ENCODE measurements at regions not wholly inside any gene's neighbourhood (a gene's known extent, or its start where the extent isn't known, plus 50 kb on each side); places are given as distances from the start of the nearest gene placed in this dataset.

- ATAC-seq: no peak
- no peak for TF ChIP-seq ELF1 (CRISPR knock-in tag; IDR thresholded peaks at IDR 0.05)
- no peak for TF ChIP-seq CENPX (CRISPR knock-in tag; IDR thresholded peaks at IDR 0.05)
- TF ChIP-seq NFRKB (IDR thresholded peaks at IDR 0.05): no peak
- TF ChIP-seq XRCC5 (optimal IDR thresholded peaks at IDR 0.05; ENCODE audit: low read length): no peak
- TF ChIP-seq SRSF1 (optimal IDR thresholded peaks at IDR 0.05; ENCODE audit: low read depth, low read length): no peak
- no peak for TF ChIP-seq ZNF737 (CRISPR knock-in tag; IDR thresholded peaks at IDR 0.05; ENCODE audit: borderline replicate concordance)
- TF ChIP-seq MAFK (conservative IDR thresholded peaks at IDR 0.05 in 1 of 2, IDR thresholded peaks at IDR 0.05 in 1 of 2; ENCODE audit: low read length in 2 of 2): no peak
- no peak for TF ChIP-seq ZNF33B (CRISPR knock-in tag; IDR thresholded peaks at IDR 0.05)
- TF ChIP-seq ATF7-NPFF (CRISPR knock-in tag; IDR thresholded peaks at IDR 0.05; ENCODE audit: low read depth): no peak
- CTCF ChIA-PET (ENCODE audit: low intra/inter-chr PET ratio, low total read pairs): no interaction called here
Observed at GRCh38 chr4:101670897-101671296, 119.6 kb upstream of the BANK1 start.

GRCh38 chr4:101670370-101670769 lies 120.2 kb upstream of the BANK1 start:
- Histone ChIP-seq H3K79me2 (ENCODE audit: insufficient read depth, low read length) (no peaks in the 10 kb centered on the region), H4K20me1 (ENCODE audit: insufficient read depth, low read length) (no peaks in the 10 kb centered on the region), H3K9ac (ENCODE audit: insufficient read depth, low read depth, low read length) (no peak overlapping the region), H3K27me3 (ENCODE audit: control insufficient read depth in 1 of 2, insufficient read depth in 2 of 2, low read length in 2 of 2) (no peaks in the 10 kb centered on the region), H3K27ac (ENCODE audit: extremely low read length, insufficient read depth, low read length) (no peak overlapping the region), H3K4me2 (ENCODE audit: low read depth, low read length) (no peak overlapping the region), H3K9me3 (ENCODE audit: low read length) (no peaks in the 10 kb centered on the region), H3K36me3 (replicated peaks in 1 of 2; ENCODE audit: control insufficient read depth in 1 of 2, insufficient read depth in 2 of 2, low read length in 2 of 2) (no peaks in the 10 kb centered on the region), H3K4me1 (ENCODE audit: insufficient read depth, low read length) (no peaks in the 10 kb centered on the region), H3K4me3 (replicated peaks in 1 of 3; ENCODE audit: insufficient read depth in 1 of 3, low read depth in 2 of 3, low read length in 3 of 3) (no peak overlapping the region), H2AFZ (ENCODE audit: low read length) (no peak overlapping the region)
- BruUV-seq (replicated peaks): no TSS peak
- FAIRE-seq (no peak), ATAC-seq (no peak), DNase-seq (ENCODE audit: low spot score) (no peak)
- in situ Hi-C loops (cut with HindIII; ENCODE audit: extremely low pct_ligation_motif_present, low pct_unique_long_range_greater_than_20kb) (no loop called here), intact Hi-C loops (cut with micrococcal nuclease; ENCODE audit: unreplicated experiment) (no loop called here)
- CTCF ChIA-PET (ENCODE audit: low intra/inter-chr PET ratio, low total read pairs): no interaction called here
- POLR2A ChIA-PET: no interaction called here
- WGBS (ENCODE audit: low lambda C conversion rate): 23% methylated on average over 4 of the region's 4 CpGs
- TF ChIP-seq PHF5A (CRISPR knock-in tag; IDR thresholded peaks at IDR 0.05; ENCODE audit: low read depth, unreplicated experiment): no peak
- no peak for TF ChIP-seq HNF1B (CRISPR knock-in tag; IDR thresholded peaks at IDR 0.05)
- TF ChIP-seq TEF (CRISPR knock-in tag; IDR thresholded peaks at IDR 0.05): no peak
- no peak for TF ChIP-seq ELF4 (CRISPR knock-in tag; IDR thresholded peaks at IDR 0.05; ENCODE audit: borderline replicate concordance)
- no peak for TF ChIP-seq KDM5B (CRISPR knock-in tag; IDR thresholded peaks at IDR 0.05; ENCODE audit: borderline replicate concordance)
- TF ChIP-seq ZNF607 (CRISPR knock-in tag; IDR thresholded peaks at IDR 0.05; ENCODE audit: borderline replicate concordance): no peak
- TF ChIP-seq ZNF362 (CRISPR knock-in tag; IDR thresholded peaks at IDR 0.05; ENCODE audit: borderline replicate concordance): no peak
- TF ChIP-seq ZNF7 (CRISPR knock-in tag; IDR thresholded peaks at IDR 0.05): no peak
- TF ChIP-seq ZNF780A (CRISPR knock-in tag; IDR thresholded peaks at IDR 0.05): no peak

More at GRCh38 chr4:101670897-101671296, 119.6 kb upstream of the BANK1 start:
- in situ Hi-C loops (cut with HindIII; ENCODE audit: extremely low pct_ligation_motif_present, low pct_unique_long_range_greater_than_20kb): no loop called here
- Histone ChIP-seq H3K4me1 (ENCODE audit: insufficient read depth, low read length) (no peaks in the 10 kb centered on the region), H3K36me3 (replicated peaks in 1 of 2; ENCODE audit: control insufficient read depth in 1 of 2, insufficient read depth in 2 of 2, low read length in 2 of 2) (no peaks in the 10 kb centered on the region), H3K79me2 (ENCODE audit: insufficient read depth, low read length) (no peaks in the 10 kb centered on the region), H3K9ac (ENCODE audit: insufficient read depth, low read depth, low read length) (no peak overlapping the region), H3K4me2 (ENCODE audit: low read depth, low read length) (no peak overlapping the region), H3K27me3 (ENCODE audit: control insufficient read depth in 1 of 2, insufficient read depth in 2 of 2, low read length in 2 of 2) (no peaks in the 10 kb centered on the region), H3K4me3 (replicated peaks in 1 of 3; ENCODE audit: insufficient read depth in 1 of 3, low read depth in 2 of 3, low read length in 3 of 3) (no peak overlapping the region), H2AFZ (ENCODE audit: low read length) (no peak overlapping the region), H3K9me3 (ENCODE audit: low read length) (no peaks in the 10 kb centered on the region), H3K27ac (ENCODE audit: extremely low read length, insufficient read depth, low read length) (no peak overlapping the region), H4K20me1 (ENCODE audit: insufficient read depth, low read length) (no peaks in the 10 kb centered on the region)
- DNase-seq (ENCODE audit: low spot score): no peak
- 33% methylated on average over 3 of the region's 3 CpGs for WGBS (ENCODE audit: low lambda C conversion rate)
- intact Hi-C loops (cut with micrococcal nuclease; ENCODE audit: unreplicated experiment): no loop called here
- POLR2A ChIA-PET: no interaction called here
- no peak for FAIRE-seq
- BruUV-seq (replicated peaks): no TSS peak
